OCI-LY3 (cell line): ENCODE measurements at regions not wholly inside any gene's neighbourhood (a gene's known extent, or its start where the extent isn't known, plus 50 kb on each side); places are given as distances from the start of the nearest gene placed in this dataset.

ENCODE experiments used
- H2AFZ ChIP-seq: fragments of 200-600, 300-600 bp; shearing (Covaris generic); 2 replicates; pipeline ENCODE4 v1.6.0; 2014; ENCODE audit warnings: antibody characterized with exemption, low read depth, low read length
- H3K27ac ChIP-seq: fragments of 200-600, 300-600 bp; sonication (generic); 2 replicates; pipeline ENCODE4 v1.5.1; 2014; ENCODE audit warnings: mild to moderate bottlenecking, low read length, moderate library complexity, mixed read lengths
- H3K27me3 ChIP-seq: fragments of 200-600, 300-600 bp; sonication (generic); 2 replicates; pipeline ENCODE4 v1.6.1; 2014; ENCODE audit warnings: low read depth, low read length, mixed read lengths
- H3K36me3 ChIP-seq: fragments of 200-600, 300-600 bp; sonication (generic); replicated peaks from 2 replicates; pipeline ENCODE3; 2014; ENCODE audit warnings: low read depth, low read length, mixed read lengths
- H3K4me1 ChIP-seq: fragments of 300-600, 200-600 bp; sonication (generic); 2 replicates; pipeline ENCODE4 v1.6.1; 2014; ENCODE audit warnings: low read length, mixed read lengths
- H3K4me2 ChIP-seq: fragments of 200-600, 300-600 bp; sonication (generic); 2 replicates; pipeline ENCODE4 v1.6.1; 2014; ENCODE audit warnings: low read length, mixed read lengths
- H3K4me3 ChIP-seq: fragments of 300-600, 200-600 bp; sonication (generic); 2 replicates; pipeline ENCODE4 v1.5.1; 2014; ENCODE audit warnings: antibody characterized with exemption, mild to moderate bottlenecking, low read length, moderate library complexity
- H3K79me2 ChIP-seq: fragments of 300-600, 200-600 bp; shearing (Covaris generic); 2 replicates; pipeline ENCODE4 v1.6.1; 2014; ENCODE audit warnings: mild to moderate bottlenecking, low read length, mixed read lengths
- H3K9ac ChIP-seq: fragments of 300-600, 200-600 bp; shearing (Covaris generic); 2 replicates; pipeline ENCODE4 v1.6.0; 2014; ENCODE audit warnings: mild to moderate bottlenecking, low read length, moderate library complexity
- H3K9me3 ChIP-seq: fragments of 200-600, 300-600 bp; shearing (Covaris generic); 2 replicates; pipeline ENCODE4 v1.6.1; 2014; ENCODE audit warnings: low read length, mixed read lengths; ENCODE audit not compliant: insufficient read depth
- H4K20me1 ChIP-seq: fragments of 200-600, 300-600 bp; sonication (generic); 2 replicates; pipeline ENCODE4 v1.6.1; 2016; ENCODE audit warnings: low read length, mixed read lengths; ENCODE audit not compliant: insufficient read depth
- CTCF ChIP-seq: fragments of 200-600, 300-600 bp; sonication (generic); IDR thresholded peaks from 2 replicates; pipeline ENCODE4 v1.5.1; 2014; ENCODE audit warnings: antibody characterized with exemption, low read length, low read depth
- EZH2phosphoT487 ChIP-seq: fragments of 200-600 bp; shearing (Covaris generic); IDR thresholded peaks from 2 replicates; pipeline ENCODE4 v1.6.1; 2018; ENCODE audit warnings: antibody characterized with exemption, mixed run types, low read depth

GRCh38 chr9:118455259-118455658, 751.1 kb downstream of the TLR4 start:
- H3K4me1 ChIP-seq = no peaks in the 10 kb centered on the region
- H3K4me3 ChIP-seq = no peak overlapping the region
- no peaks in the 10 kb centered on the region for H4K20me1 ChIP-seq
- H3K9ac ChIP-seq = no peak overlapping the region
- H3K4me2 ChIP-seq = no peak overlapping the region
- no peaks in the 10 kb centered on the region for H3K36me3 ChIP-seq
- H3K79me2 ChIP-seq = no peaks in the 10 kb centered on the region
- H2AFZ ChIP-seq = no peak overlapping the region
- TF ChIP-seq EZH2phosphoT487 (no peak), CTCF (no peak)
- H3K27me3 ChIP-seq = no peaks in the 10 kb centered on the region
- H3K27ac ChIP-seq = no peak overlapping the region
- no peaks in the 10 kb centered on the region for H3K9me3 ChIP-seq

DNA sequence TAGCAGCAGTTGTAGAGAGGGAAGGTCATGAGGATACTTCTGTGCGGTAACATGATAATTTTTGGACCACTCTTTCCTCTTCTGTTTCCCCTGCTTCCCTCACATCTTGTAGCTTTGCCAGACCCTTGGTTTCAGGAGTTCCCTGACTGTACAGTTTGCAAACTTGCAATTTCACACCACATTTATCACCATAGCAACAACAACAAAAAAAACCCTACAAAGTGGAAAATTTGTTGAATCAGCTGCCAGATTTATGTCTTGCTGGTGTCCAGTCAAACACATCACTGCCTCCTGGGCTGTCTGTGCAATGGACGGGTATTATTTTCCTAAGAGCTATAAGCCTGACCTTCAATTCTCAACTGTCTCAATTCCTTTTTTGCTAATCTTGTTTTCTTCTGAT, 751.6 kb downstream of the TLR4 start:
- H3K4me3 ChIP-seq = no peak overlapping the region
- H3K27ac ChIP-seq = no peak overlapping the region
- no peak overlapping the region for H3K9ac ChIP-seq
- H3K27me3 ChIP-seq = no peaks in the 10 kb centered on the region
- no peaks in the 10 kb centered on the region for H3K79me2 ChIP-seq
- no peak for TF ChIP-seq CTCF
- TF ChIP-seq EZH2phosphoT487 = no peak
- H3K4me1 ChIP-seq = no peaks in the 10 kb centered on the region
- no peaks in the 10 kb centered on the region for H4K20me1 ChIP-seq
- H3K4me2 ChIP-seq = no peak overlapping the region
- no peaks in the 10 kb centered on the region for H3K36me3 ChIP-seq
- H2AFZ ChIP-seq = no peak overlapping the region
- H3K9me3 ChIP-seq = no peaks in the 10 kb centered on the region

GRCh38 chr9:118457171-118458000, 753.2 kb downstream of the TLR4 start:
- Histone ChIP-seq H4K20me1 (no peaks in the 10 kb centered on the region), H3K27ac (no peak overlapping the region), H3K4me3 (no peak overlapping the region), H3K79me2 (no peaks in the 10 kb centered on the region), H3K36me3 (no peaks in the 10 kb centered on the region), H3K9ac (no peak overlapping the region), H3K27me3 (no peaks in the 10 kb centered on the region), H2AFZ (no peak overlapping the region), H3K4me2 (no peak overlapping the region), H3K4me1 (no peaks in the 10 kb centered on the region), H3K9me3 (no peaks in the 10 kb centered on the region)
- no peak for TF ChIP-seq CTCF
- TF ChIP-seq EZH2phosphoT487 = no peak

- Histone ChIP-seq H3K36me3 (no peaks in the 10 kb centered on the region), H3K4me2 (no peak overlapping the region), H3K4me3 (no peak overlapping the region), H3K27ac (no peak overlapping the region), H3K27me3 (no peaks in the 10 kb centered on the region), H2AFZ (no peak overlapping the region), H3K9me3 (no peaks in the 10 kb centered on the region), H3K9ac (no peak overlapping the region), H3K4me1 (no peaks in the 10 kb centered on the region), H3K79me2 (no peaks in the 10 kb centered on the region), H4K20me1 (no peaks in the 10 kb centered on the region)
- no peak for TF ChIP-seq CTCF
- TF ChIP-seq EZH2phosphoT487 = no peak
Measured at GRCh38 chr9:118459913-118460312, 755.7 kb downstream of the TLR4 start.
